AG04449 (cell line): ENCODE measurements at regions not wholly inside any gene's neighbourhood (a gene's known extent, or its start where the extent isn't known, plus 50 kb on each side); places are given as distances from the start of the nearest gene placed in this dataset.

Source experiments
- CTCF ChIA-PET: fragments of 350-600 bp; formaldehyde crosslinking; extraction: SDS; loops from one replicate; lab custom pipeline; 2021; ENCODE audit warnings: antibody characterized with exemption; lab: Yijun Ruan, JAX
- POLR2A ChIA-PET: fragments of 400-600, 350-600 bp; formaldehyde crosslinking; extraction: SDS; loops from one replicate; lab custom pipeline; 2020; ENCODE audit warnings: antibody characterized with exemption, inconsistent platforms; lab: Yijun Ruan, JAX
- DNase-seq: peaks from one replicate; pipeline ENCODE4 v3.0.0-alpha.2; 2010; ENCODE audit warnings: low read depth, low spot score
- H3K4me3 ChIP-seq: 2 replicates; pipeline ENCODE4 v1.5.1; 2011; ENCODE audit warnings: low read depth, mild to moderate bottlenecking, control low read depth, low read length
- CTCF ChIP-seq: IDR thresholded peaks from one replicate; pipeline ENCODE4 v1.5.1; 2011; ENCODE audit warnings: mild to moderate bottlenecking, moderate library complexity, low read length, control low read depth, inconsistent platforms; ENCODE audit not compliant: insufficient read depth; ENCODE audit errors: missing control alignments

GRCh38 chr21:38952890-38953289 is 147.2 kb downstream of the ETS2 start:
- TF ChIP-seq CTCF = no peak
- H3K4me3 ChIP-seq = no peak overlapping the region
- ChIA-PET POLR2A (no interaction called here), CTCF (no interaction called here)
- DNase-seq = no peak

GRCh38 chr21:38951095-38951730 is 145.5 kb downstream of the ETS2 start:
- no peak for DNase-seq
- no peak for TF ChIP-seq CTCF
- ChIA-PET POLR2A (no interaction called here), CTCF (interaction anchor here (0.9 to 1.4 kb wide), 6 partner anchors 8 to 217 kb away, joined by 3 to 4 read pairs (median 3); no protein-coding TSS in a partner anchor)
- H3K4me3 ChIP-seq = no peak overlapping the region

GRCh38 chr21:38950435-38951094 is 144.8 kb downstream of the ETS2 start:
- TF ChIP-seq CTCF = no peak
- CTCF ChIA-PET = interaction anchor here (0.9 to 1.4 kb wide), 4 partner anchors 9 to 216 kb away, joined by 3 to 4 read pairs (median 4); no protein-coding TSS in a partner anchor
- no peak overlapping the region for H3K4me3 ChIP-seq
- POLR2A ChIA-PET = no interaction called here
- no peak for DNase-seq

DNA sequence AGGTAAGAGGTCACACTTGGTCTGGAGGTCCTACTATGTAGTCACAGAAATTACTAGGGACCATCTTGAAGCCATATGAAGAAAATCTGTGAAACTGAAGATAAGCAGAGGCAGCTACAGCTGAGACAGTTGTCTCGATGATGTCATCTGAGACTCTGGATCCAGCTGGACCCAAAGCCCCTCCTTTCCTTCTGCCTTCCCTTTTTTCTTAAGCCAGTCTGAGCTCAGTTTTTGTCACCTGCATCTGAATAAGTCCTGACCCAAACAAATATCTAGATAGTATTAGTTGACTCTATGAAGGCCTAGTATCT is 143.3 kb downstream of the ETS2 start:
- TF ChIP-seq CTCF = no peak

GRCh38 chr21:38948377-38949069 is 142.8 kb downstream of the ETS2 start:
- no peak for TF ChIP-seq CTCF
- CTCF ChIA-PET = interaction anchor here (1.5 kb wide), 1 partner anchor 189 kb away, joined by 4 read pairs; no protein-coding TSS in a partner anchor
- H3K4me3 ChIP-seq = no peak overlapping the region
- no peak for DNase-seq
- POLR2A ChIA-PET = interaction anchor here (1.0 kb wide), 1 partner anchor 41 kb away, joined by 4 read pairs; no protein-coding TSS in a partner anchor

More for the DNA sequence above, 143.3 kb downstream of the ETS2 start:
- POLR2A ChIA-PET = interaction anchor here (1.0 kb wide), 1 partner anchor 41 kb away, joined by 4 read pairs; no protein-coding TSS in a partner anchor
- H3K4me3 ChIP-seq = no peak overlapping the region
- DNase-seq = no peak
- CTCF ChIA-PET = interaction anchor here (1.5 kb wide), 1 partner anchor 188 kb away, joined by 4 read pairs; no protein-coding TSS in a partner anchor
